Heart left ventricle (tissue), 16 donors: ENCODE measurements at regions not wholly inside any gene's neighbourhood (a gene's known extent, or its start where the extent isn't known, plus 50 kb on each side); places are given as distances from the start of the nearest gene placed in this dataset.

Experiments used
- ATAC-seq, 4 donors: fragments of 200-7000 bp; cut with Tn5 transposase; one replicate each; pipeline ENCODE4 v1.9.1; 2020 to 2022; ENCODE audit warnings: moderate library complexity in 4 of 4, mild to moderate bottlenecking in 3 of 4, moderate number of reproducible peaks in 1 of 4
- DNase-seq, 5 donors: peaks; one replicate each; pipeline ENCODE4 v3.0.0-alpha.2; 2020
- H3K27ac ChIP-seq, 12 donors: fragments of 200-600 bp; sonication (generic) in 4 of 12; one replicate each; pipeline versions ENCODE4 v1.5.0 to v1.8.0; 2016 to 2022; ENCODE audit warnings: mild to moderate bottlenecking in 2 of 12
- H3K27me3 ChIP-seq, 9 donors: fragments of 200-600 bp; sonication (generic) in 2 of 9; one replicate each; pipeline versions ENCODE4 v1.5.1 to v1.8.0; 2016 to 2022; ENCODE audit warnings: mild to moderate bottlenecking in 3 of 9
- H3K36me3 ChIP-seq, 9 donors: fragments of 200-600 bp; sonication (generic) in 2 of 9; one replicate each; pipeline versions ENCODE4 v1.5.0 to v1.8.0; 2018 to 2022; ENCODE audit warnings: mild to moderate bottlenecking in 2 of 9
- H3K4me1 ChIP-seq, 12 donors: fragments of 200-600 bp; sonication (generic) in 4 of 12; one replicate each; pipeline versions ENCODE4 v1.5.0 to v1.8.0; 2016 to 2022; ENCODE audit warnings: mild to moderate bottlenecking in 3 of 12
- H3K4me3 ChIP-seq, 12 donors: fragments of 200-600 bp; sonication (generic) in 4 of 12; one replicate each; pipeline versions ENCODE4 v1.5.0 to v1.8.0; 2017 to 2022; ENCODE audit warnings: mild to moderate bottlenecking in 9 of 12, moderate library complexity in 4 of 12
- H3K9me3 ChIP-seq, 12 donors: fragments of 200-600 bp; sonication (generic) in 4 of 12; one replicate each; pipeline versions ENCODE4 v1.5.0 to v1.8.0; 2016 to 2022; ENCODE audit warnings: mild to moderate bottlenecking in 1 of 12
- CTCF ChIP-seq, 12 donors: fragments of 200-600 bp; sonication (generic) in 4 of 12; IDR thresholded peaks; one replicate each; pipeline versions ENCODE4 v1.5.0 to v1.8.0; 2018 to 2022; ENCODE audit warnings: antibody characterized with exemption in 12 of 12, mild to moderate bottlenecking in 5 of 12
- POLR2A ChIP-seq, 2 donors: fragments of 450-650 bp; IDR thresholded peaks; one replicate each; pipeline ENCODE4 v1.6.1; 2017; ENCODE audit warnings: antibody characterized with exemption in 2 of 2, mild to moderate bottlenecking in 2 of 2, moderate library complexity in 2 of 2
- WGBS, 4 donors: extraction: QIAGEN DNeasy Blood & Tissue Kit in 2 of 4; methylation state at CpG; one replicate each; pipeline versions ENCODE4 v1.1.5 to v1.1.7; 2013 to 2018; 5-methylcytosine and 5-hydroxymethylcytosine counted together
- intact Hi-C, 10 donors: fragments of 100-400 bp; cut with DNase I; formaldehyde crosslinking; loops; one replicate each; pipeline versions ENCODE4 v1.11.1 to v1.14.2; 2022
- donor health status: ischemic (EF 13 %, LVEDD 7.1; RV severe dilation, severe dysfunction).
- donor health status: healthy with polysubstance abuse.
- donor health status: DM: no; HTN: yes; CAD: no.
- donor health status: DM: no; HTN: no; CAD: no.
- donor health status: ischemic (EF 25% LVEDD 6.9; RV normal size, moderate dysfunction).
- donor health status: ischemic (EF 25% LVEDD 5.7; RV mildly dilated, moderate dysfunction).
- donor health status: healthy.
- donor health status: DM: yes; HTN: yes; CAD: no.
- donor health status: ischemic (EF 35%, LVEDD 5.7; RV mildly dilated, moderate dysfunction).
- donor health status: nonischemic (EF 11% LVEDD 7.7; RV severe dilation, severe dysfunction).
- donor health status: DM: yes; HTN: yes; CAD: no.
- donor health status: PGD.
- donor health status: ischemic (EF 29% LVEDD 5.4; RV normal size, mild dysfunction).
- donor health status: nonischemic (EF 23%, LVEDD 6.1; RV moderate dilation, normal function).

GRCh38 chr15:39432912-39433348, 147.9 kb upstream of the THBS1 start:
- 31 to 36% (median 36%) methylated on average over 3 of the region's 3 CpGs for WGBS, 4 donors
- H3K36me3 ChIP-seq, result no peaks in the 10 kb centered on the region
- H3K9me3 ChIP-seq, result no peaks in the 10 kb centered on the region
- no peaks in the 10 kb centered on the region for H3K27me3 ChIP-seq
- DNase-seq, result peak in 1 of 5 donors; percentile 31
- H3K27ac ChIP-seq, result peak overlapping the region; percentile 26 to 75 (median 58)
- peaks cover 2 to 82% (median 42%) of the 10 kb centered on the region in 12 donors for H3K4me1 ChIP-seq
- TF ChIP-seq CTCF (IDR thresholded peaks at IDR 0.05) (no peak), POLR2A (IDR thresholded peaks at IDR 0.05) (no peak)
- ATAC-seq, result peak; percentile 59 to 89 (median 66)
- intact Hi-C loops, result loop anchor here in 4 of 10 donors (2.0 to 10.0 kb wide), 5 partner anchors 52 to 258 kb away; no protein-coding TSS in a partner anchor
- H3K4me3 ChIP-seq, result no peak overlapping the region

GRCh38 chr15:39433376-39433775, 147.5 kb upstream of the THBS1 start:
- intact Hi-C loops, result loop anchor here in 4 of 10 donors (2.0 to 10.0 kb wide), 5 partner anchors 51 to 259 kb away; no protein-coding TSS in a partner anchor
- 28 to 42% (median 32%) methylated on average over 2 of the region's 2 CpGs for WGBS, 4 donors
- ATAC-seq, result peak in 3 of 4 donors; percentile 5 to 45 (median 26)
- peaks cover 2 to 82% (median 41%) of the 10 kb centered on the region in 12 donors for H3K4me1 ChIP-seq
- H3K4me3 ChIP-seq, result no peak overlapping the region
- no peaks in the 10 kb centered on the region for H3K36me3 ChIP-seq
- no peaks in the 10 kb centered on the region for H3K9me3 ChIP-seq
- H3K27me3 ChIP-seq, result no peaks in the 10 kb centered on the region
- peak overlapping the region in 11 of 12 donors; percentile 26 to 75 (median 59) for H3K27ac ChIP-seq
- TF ChIP-seq POLR2A (IDR thresholded peaks at IDR 0.05) (no peak), CTCF (IDR thresholded peaks at IDR 0.05) (no peak)
- peak in 1 of 5 donors; percentile 29 for DNase-seq

- intact Hi-C loops, result loop anchor here in 4 of 10 donors (10.0 kb wide), 4 partner anchors 51 to 259 kb away; no protein-coding TSS in a partner anchor
- ATAC-seq (no peak), DNase-seq (no peak)
- 78 to 87% (median 81%) methylated on average over 4 of the region's 4 CpGs for WGBS, 4 donors
- Histone ChIP-seq H3K27ac (peak overlapping the region in 11 of 12 donors; percentile 4 to 75 (median 56)), H3K36me3 (no peaks in the 10 kb centered on the region), H3K27me3 (no peaks in the 10 kb centered on the region), H3K4me3 (no peak overlapping the region), H3K4me1 (peaks cover 2 to 82% (median 45%) of the 10 kb centered on the region in 12 donors), H3K9me3 (no peaks in the 10 kb centered on the region)
- no peak for TF ChIP-seq CTCF (IDR thresholded peaks at IDR 0.05)
- TF ChIP-seq POLR2A (IDR thresholded peaks at IDR 0.05), result no peak
Measured at GRCh38 chr15:39434163-39434562, 146.7 kb upstream of the THBS1 start.

DNA sequence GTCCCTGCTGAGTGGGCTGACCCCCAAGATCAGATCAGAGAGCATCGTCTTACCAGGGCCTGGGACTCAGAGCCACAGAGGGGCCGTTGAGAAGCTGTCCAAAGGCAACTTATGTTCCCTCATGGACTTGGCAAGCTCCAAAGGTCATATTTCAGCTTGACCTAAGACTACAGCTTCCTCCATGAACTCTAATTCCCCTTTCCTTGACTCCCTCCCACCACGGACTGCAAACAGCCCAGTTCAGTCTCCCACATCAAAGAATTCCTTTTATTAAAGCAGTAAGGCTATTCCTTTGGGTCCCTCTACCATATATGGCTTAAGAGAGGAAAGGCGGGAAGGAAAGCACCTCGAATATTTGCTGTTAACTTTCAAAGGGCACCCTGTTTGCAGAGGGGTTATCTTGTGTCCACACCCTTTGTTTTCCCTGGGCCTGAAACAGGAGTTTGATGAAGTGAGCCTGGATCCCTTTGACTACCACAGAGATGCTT, 146.1 kb upstream of the THBS1 start:
- Histone ChIP-seq H3K27me3 (no peaks in the 10 kb centered on the region), H3K9me3 (no peaks in the 10 kb centered on the region), H3K4me1 (peaks cover 2 to 82% (median 44%) of the 10 kb centered on the region in 12 donors), H3K4me3 (no peak overlapping the region), H3K27ac (peak overlapping the region in 11 of 12 donors; percentile 2 to 75 (median 47)), H3K36me3 (no peaks in the 10 kb centered on the region)
- intact Hi-C loops, result loop anchor here in 6 of 10 donors (5.0 to 10.0 kb wide), 8 partner anchors 50 to 260 kb away; partner anchors contain the start of gene THBS1 (in 1 of the 6)
- TF ChIP-seq POLR2A (IDR thresholded peaks at IDR 0.05) (no peak), CTCF (IDR thresholded peaks at IDR 0.05) (no peak)
- DNase-seq (peak in 4 of 5 donors; percentile 38 to 60 (median 48)), ATAC-seq (peak in 2 of 4 donors; percentile 13 to 15)
- 41 to 59% (median 52%) methylated on average over 5 of the region's 5 CpGs for WGBS, 4 donors
